Loucy (cell line): ENCODE measurements at regions not wholly inside any gene's neighbourhood (a gene's known extent, or its start where the extent isn't known, plus 50 kb on each side); places are given as distances from the start of the nearest gene placed in this dataset.

Experiments
- CTCF ChIP-seq: fragments of 200-600 bp; sonication (generic); conservative IDR thresholded peaks from 2 replicates; pipeline ENCODE4 v1.5.1; 2014; ENCODE audit warnings: mild to moderate bottlenecking, antibody characterized with exemption, low read length
- EZH2phosphoT487 ChIP-seq: fragments of 200-600 bp; IDR thresholded peaks from 2 replicates; pipeline ENCODE4 v1.6.1; 2018; ENCODE audit warnings: antibody characterized with exemption, mild to moderate bottlenecking, moderate library complexity, borderline replicate concordance

DNA sequence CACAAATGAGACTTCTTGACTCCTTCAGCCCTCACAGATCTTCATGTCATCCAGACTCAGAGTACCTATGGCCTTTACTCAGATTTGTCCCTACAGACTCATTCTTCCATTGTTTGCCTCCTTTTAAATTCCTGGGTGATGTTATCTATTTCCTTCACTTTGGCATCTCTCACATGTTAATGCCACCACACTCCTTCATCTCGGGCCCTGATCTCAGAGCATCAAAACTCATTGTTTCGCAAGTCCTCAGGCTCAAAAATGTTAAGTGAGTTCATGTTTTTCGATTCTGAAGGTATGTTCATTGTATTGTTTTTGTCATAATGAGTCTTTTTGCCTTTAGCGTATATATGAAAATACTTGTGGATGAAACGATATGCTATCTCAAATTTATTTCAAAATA is 62.3 kb upstream of the AHR start:
- TF ChIP-seq CTCF (no peak), EZH2phosphoT487 (no peak)
